HepG2 (cell line): ENCODE measurements at regions not wholly inside any gene's neighbourhood (a gene's known extent, or its start where the extent isn't known, plus 50 kb on each side); places are given as distances from the start of the nearest gene placed in this dataset.

Experiments used
- ATAC-seq: fragments of 200-7000 bp; cut with Tn5 transposase; 3 replicates; pipeline ENCODE4 v1.9.1; 2020; ENCODE audit warnings: mild to moderate bottlenecking, moderate library complexity
- BruUV-seq: library from RNA; stranded (reverse); fragments of 400-500 nt; replicated peaks from 2 replicates; lab custom pipeline; 2021; lab: Mats Ljungman, UMichigan
- CTCF ChIA-PET: fragments of 300-600 bp; formaldehyde crosslinking; extraction: SDS; loops from one replicate; lab custom pipeline; 2021; ENCODE audit warnings: low total read pairs, inconsistent platforms, low intra/inter-chr PET ratio; lab: Yijun Ruan, JAX
- POLR2A ChIA-PET: fragments of 350-600 bp; sonication (Branson Sonifier 250); formaldehyde crosslinking; loops from one replicate; lab custom pipeline; 2020; ENCODE audit warnings: antibody characterized with exemption, inconsistent platforms; lab: Yijun Ruan, JAX
- DNase-seq: peaks from one replicate; pipeline ENCODE4 v3.0.0-alpha.2; 2015; ENCODE audit warnings: low spot score
- FAIRE-seq: peaks from 3 replicates; lab custom pipeline; 2011; peaks lifted over from hg19 to GRCh38; lab: Jason Lieb, UNC
- H2AFZ ChIP-seq: one replicate; pipeline ENCODE4 v1.6.1; 2011; ENCODE audit warnings: low read length, inconsistent platforms
- H3K27ac ChIP-seq: fragments of 300-600 bp; 3 replicates; pipeline ENCODE4 v1.8.0; 2011; ENCODE audit warnings: mixed run types, mild to moderate bottlenecking, mixed read lengths, low read length, inconsistent platforms; ENCODE audit not compliant: insufficient read depth; ENCODE audit errors: extremely low read length
- H3K27me3 ChIP-seq, 2 experiments: fragments of 200-600 bp in 1 of 2; 2 replicates in 1 of 2; 3 replicates in 1 of 2; pipeline versions ENCODE4 v1.6.0 to v1.8.0; 2011; ENCODE audit warnings: low read length in 2 of 2, mild to moderate bottlenecking in 2 of 2, moderate library complexity in 2 of 2, inconsistent platforms in 1 of 2; ENCODE audit not compliant: insufficient read depth in 2 of 2, control insufficient read depth in 1 of 2
- H3K36me3 ChIP-seq, 2 experiments: fragments of 200-600 bp in 1 of 2; replicated peaks in 1 of 2; 2 replicates in 1 of 2; 3 replicates in 1 of 2; pipeline versions ENCODE4 v1.5.1 to v1.8.0; 2011; ENCODE audit warnings: low read length in 2 of 2, inconsistent platforms in 1 of 2; ENCODE audit not compliant: insufficient read depth in 2 of 2, control insufficient read depth in 1 of 2
- H3K4me1 ChIP-seq: 2 replicates; pipeline ENCODE4 v1.5.1; 2012; ENCODE audit warnings: low read length, inconsistent platforms; ENCODE audit not compliant: insufficient read depth
- H3K4me2 ChIP-seq: 2 replicates; pipeline ENCODE4 v1.6.0; 2011; ENCODE audit warnings: low read depth, low read length, inconsistent platforms
- H3K4me3 ChIP-seq, 3 experiments: fragments of 200-600 bp in 1 of 3; sonication (generic), shearing (Covaris generic) in 1 of 3; replicated peaks in 1 of 3; 2 replicates each; pipeline ENCODE4 v1.5.1; 2011 to 2016; ENCODE audit warnings: low read length in 3 of 3, inconsistent platforms in 2 of 3, low read depth in 2 of 3, mild to moderate bottlenecking in 2 of 3, control low read depth in 1 of 3, mixed read lengths in 1 of 3; ENCODE audit not compliant: insufficient read depth in 1 of 3
- H3K79me2 ChIP-seq: one replicate; pipeline ENCODE4 v1.6.1; 2011; ENCODE audit warnings: low read length, inconsistent platforms; ENCODE audit not compliant: insufficient read depth
- H3K9ac ChIP-seq: 2 replicates; pipeline ENCODE4 v1.6.0; 2011; ENCODE audit warnings: mild to moderate bottlenecking, low read depth, low read length, inconsistent platforms; ENCODE audit not compliant: insufficient read depth
- H3K9me3 ChIP-seq: 2 replicates; pipeline ENCODE4 v1.5.1; 2012; ENCODE audit warnings: mild to moderate bottlenecking, low read length
- H4K20me1 ChIP-seq: 2 replicates; pipeline ENCODE4 v1.6.0; 2011; ENCODE audit warnings: inconsistent platforms, mild to moderate bottlenecking, low read length, moderate library complexity; ENCODE audit not compliant: insufficient read depth
- GTF2F1 ChIP-seq: fragments of 150-350 bp; IDR thresholded peaks from 2 replicates; pipeline ENCODE4 v1.6.1; 2014; ENCODE audit warnings: low read length
- MED1 ChIP-seq: sonication (generic); formaldehyde crosslinking; IDR thresholded peaks from 2 replicates; pipeline ENCODE4 v1.4.0; 2020; ENCODE audit warnings: missing genetic modification reagents
- NR2F2 ChIP-seq: IDR thresholded peaks from 2 replicates; pipeline ENCODE4 v1.6.1; 2012; ENCODE audit warnings: low read depth, inconsistent platforms, borderline replicate concordance
- RARA ChIP-seq: IDR thresholded peaks from 2 replicates; pipeline ENCODE4 v1.6.1; 2016; ENCODE audit warnings: missing genetic modification reagents, missing compliant biosample characterization
- RFXAP ChIP-seq: sonication (generic); formaldehyde crosslinking; IDR thresholded peaks from 2 replicates; pipeline ENCODE4 v1.4.0; 2020; ENCODE audit warnings: missing genetic modification reagents, borderline replicate concordance
- SALL1 ChIP-seq: sonication (generic); formaldehyde crosslinking; IDR thresholded peaks from 2 replicates; pipeline ENCODE4 v1.8.0; 2022; ENCODE audit warnings: mild to moderate bottlenecking, missing genetic modification reagents
- SAP130 ChIP-seq: IDR thresholded peaks from 2 replicates; pipeline ENCODE4 v1.6.1; 2016; ENCODE audit warnings: low read depth
- SCMH1 ChIP-seq: sonication (generic); formaldehyde crosslinking; IDR thresholded peaks from 2 replicates; pipeline ENCODE4 v1.9.0; 2021; ENCODE audit warnings: missing genetic modification reagents, mild to moderate bottlenecking, borderline replicate concordance
- SIX4 ChIP-seq: sonication (generic); formaldehyde crosslinking; IDR thresholded peaks from 2 replicates; pipeline ENCODE4 v1.4.0; 2020; ENCODE audit warnings: missing genetic modification reagents
- SMARCE1 ChIP-seq: fragments of 450-650 bp; IDR thresholded peaks from 2 replicates; pipeline ENCODE4 v1.6.1; 2017; ENCODE audit warnings: borderline replicate concordance
- ZNF160 ChIP-seq: sonication (generic); formaldehyde crosslinking; IDR thresholded peaks from 2 replicates; pipeline ENCODE4 v1.8.0; 2022; ENCODE audit warnings: mild to moderate bottlenecking, inconsistent platforms, missing genetic modification reagents
- ZNF232 ChIP-seq: sonication (generic); formaldehyde crosslinking; IDR thresholded peaks from 2 replicates; pipeline ENCODE4 v1.4.0; 2020; ENCODE audit warnings: missing genetic modification reagents, borderline replicate concordance
- ZNF274 ChIP-seq: sonication (generic); formaldehyde crosslinking; IDR thresholded peaks from 2 replicates; pipeline ENCODE4 v1.5.1; 2020; ENCODE audit warnings: mild to moderate bottlenecking, missing genetic modification reagents
- ZNF296 ChIP-seq: sonication (generic); formaldehyde crosslinking; conservative IDR thresholded peaks from 2 replicates; pipeline ENCODE4 v1.5.0; 2020; ENCODE audit warnings: mild to moderate bottlenecking, missing genetic modification reagents
- WGBS: methylation state at CpG from one replicate; pipeline ENCODE4 v1.1.6; 2017; ENCODE audit warnings: low lambda C conversion rate; 5-methylcytosine and 5-hydroxymethylcytosine counted together
- in situ Hi-C: cut with HindIII; loops from 2 replicates; pipeline ENCODE4 v1.10.0; 2017; ENCODE audit warnings: low pct_unique_long_range_greater_than_20kb; ENCODE audit not compliant: extremely low pct_ligation_motif_present
- intact Hi-C: fragments of 100-400 bp; cut with micrococcal nuclease; formaldehyde crosslinking; loops from one replicate; pipeline ENCODE4 v1.10.0; 2022; ENCODE audit not compliant: unreplicated experiment
- TF ChIP-seq, protein P1 (sequence below): sonication (generic); formaldehyde crosslinking; conservative IDR thresholded peaks from 2 replicates; pipeline ENCODE4 v1.4.0; 2020; ENCODE audit warnings: mild to moderate bottlenecking, missing genetic modification reagents, moderate library complexity
- TF ChIP-seq, protein P2 (sequence below): sonication (generic); formaldehyde crosslinking; IDR thresholded peaks from 2 replicates; pipeline ENCODE4 v1.5.0; 2020; ENCODE audit warnings: mild to moderate bottlenecking, missing genetic modification reagents
- TF ChIP-seq, protein P3 (sequence below): sonication (generic); formaldehyde crosslinking; IDR thresholded peaks from 2 replicates; pipeline ENCODE4 v1.4.0; 2020; ENCODE audit warnings: missing genetic modification reagents

DNA sequence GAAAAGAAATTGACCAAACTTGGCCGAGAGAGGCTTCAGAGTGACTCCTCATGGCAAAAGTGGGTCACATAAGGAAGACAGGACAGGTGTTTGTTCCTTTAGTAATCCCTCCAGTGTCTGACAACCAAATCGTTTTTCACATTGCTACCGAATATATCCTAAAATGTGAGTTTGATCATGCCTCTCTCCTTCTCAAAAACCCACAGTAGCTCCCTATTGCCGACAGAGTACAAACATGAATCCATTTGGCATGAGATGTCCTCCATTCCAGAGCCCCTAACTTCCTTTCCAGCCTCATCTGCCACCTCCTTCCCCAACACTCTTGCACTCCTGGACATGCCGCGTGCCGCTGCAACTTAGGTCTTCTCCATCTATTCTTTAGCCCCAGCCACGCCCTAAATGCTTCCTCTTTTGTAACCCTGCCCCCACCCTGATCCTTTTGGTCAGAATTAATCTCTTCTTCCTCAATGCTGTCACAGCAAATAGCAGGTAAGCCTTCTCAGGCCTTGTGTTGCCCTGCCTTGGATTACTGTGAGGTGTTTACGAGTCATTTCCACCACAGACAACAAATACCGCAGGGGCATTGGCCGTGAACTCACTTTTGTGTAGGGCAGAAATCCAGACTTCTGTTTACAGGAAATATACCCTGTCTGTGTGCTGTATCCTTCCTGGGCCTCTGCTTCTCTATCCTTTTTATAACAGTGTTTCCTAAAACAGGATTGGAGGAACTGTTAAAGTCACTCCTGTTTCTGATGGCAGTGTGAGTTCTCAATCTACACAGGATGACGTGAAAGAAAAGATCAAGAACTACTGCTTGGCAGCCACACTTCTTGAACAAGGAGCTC lies 66.0 kb upstream of the FTH1 start:
- BruUV-seq = no TSS peak
- 33% methylated on average over 12 of the region's 12 CpGs for WGBS
- no peaks in the 10 kb centered on the region for H3K9me3 ChIP-seq
- ChIA-PET POLR2A (interaction anchor here (0.8 to 1.0 kb wide), 2 partner anchors 58 to 62 kb away, joined by 3 to 4 read pairs; no protein-coding TSS in a partner anchor), CTCF (no interaction called here)
- peaks cover 0 to 9% of the 10 kb centered on the region in 2 experiments; a peak in 3 of 5 replicates for H3K27me3 ChIP-seq
- H4K20me1 ChIP-seq = no peaks in the 10 kb centered on the region
- H3K4me1 ChIP-seq = peaks cover 24% of the 10 kb centered on the region
- DNase-seq (peak; percentile 15), ATAC-seq (no peak; the same call in 2 of the 3 replicates), FAIRE-seq (no peak)
- no peak overlapping the region for H3K4me3 ChIP-seq
- no peak overlapping the region for H3K27ac ChIP-seq
- intact Hi-C loops = no loop called here
- H3K79me2 ChIP-seq = no peaks in the 10 kb centered on the region
- H3K4me2 ChIP-seq = peak overlapping the region; percentile 4; the same call in 1 of the 2 replicates
- no peak overlapping the region for H2AFZ ChIP-seq
- no peak overlapping the region for H3K9ac ChIP-seq
- in situ Hi-C loops = no loop called here
- no peaks in the 10 kb centered on the region for H3K36me3 ChIP-seq
- TF ChIP-seq ZNF296 (CRISPR knock-in tag) (no peak), GTF2F1 (no peak), SCMH1 (CRISPR knock-in tag) (no peak), ZNF274 (CRISPR knock-in tag) (no peak), ZNF160 (CRISPR knock-in tag) (no peak), SALL1 (CRISPR knock-in tag) (no peak), SIX4 (CRISPR knock-in tag) (no peak), RFXAP (CRISPR knock-in tag) (no peak), NR2F2 (no peak), MED1 (CRISPR knock-in tag) (peak; percentile 30; the same call in 1 of the 2 replicates), SMARCE1 (no peak), SAP130 (CRISPR knock-in tag) (peak; percentile 24; the same call in 1 of the 2 replicates), RARA (CRISPR knock-in tag) (peak; percentile 80), ZNF232 (CRISPR knock-in tag) (no peak)
- TF ChIP-seq, protein P1, sequence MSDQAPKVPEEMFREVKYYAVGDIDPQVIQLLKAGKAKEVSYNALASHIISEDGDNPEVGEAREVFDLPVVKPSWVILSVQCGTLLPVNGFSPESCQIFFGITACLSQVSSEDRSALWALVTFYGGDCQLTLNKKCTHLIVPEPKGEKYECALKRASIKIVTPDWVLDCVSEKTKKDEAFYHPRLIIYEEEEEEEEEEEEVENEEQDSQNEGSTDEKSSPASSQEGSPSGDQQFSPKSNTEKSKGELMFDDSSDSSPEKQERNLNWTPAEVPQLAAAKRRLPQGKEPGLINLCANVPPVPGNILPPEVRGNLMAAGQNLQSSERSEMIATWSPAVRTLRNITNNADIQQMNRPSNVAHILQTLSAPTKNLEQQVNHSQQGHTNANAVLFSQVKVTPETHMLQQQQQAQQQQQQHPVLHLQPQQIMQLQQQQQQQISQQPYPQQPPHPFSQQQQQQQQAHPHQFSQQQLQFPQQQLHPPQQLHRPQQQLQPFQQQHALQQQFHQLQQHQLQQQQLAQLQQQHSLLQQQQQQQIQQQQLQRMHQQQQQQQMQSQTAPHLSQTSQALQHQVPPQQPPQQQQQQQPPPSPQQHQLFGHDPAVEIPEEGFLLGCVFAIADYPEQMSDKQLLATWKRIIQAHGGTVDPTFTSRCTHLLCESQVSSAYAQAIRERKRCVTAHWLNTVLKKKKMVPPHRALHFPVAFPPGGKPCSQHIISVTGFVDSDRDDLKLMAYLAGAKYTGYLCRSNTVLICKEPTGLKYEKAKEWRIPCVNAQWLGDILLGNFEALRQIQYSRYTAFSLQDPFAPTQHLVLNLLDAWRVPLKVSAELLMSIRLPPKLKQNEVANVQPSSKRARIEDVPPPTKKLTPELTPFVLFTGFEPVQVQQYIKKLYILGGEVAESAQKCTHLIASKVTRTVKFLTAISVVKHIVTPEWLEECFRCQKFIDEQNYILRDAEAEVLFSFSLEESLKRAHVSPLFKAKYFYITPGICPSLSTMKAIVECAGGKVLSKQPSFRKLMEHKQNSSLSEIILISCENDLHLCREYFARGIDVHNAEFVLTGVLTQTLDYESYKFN = 0 out of 2 replicates have a peak, but pooled peaks have one; percentile 15
- TF ChIP-seq, protein P2, sequence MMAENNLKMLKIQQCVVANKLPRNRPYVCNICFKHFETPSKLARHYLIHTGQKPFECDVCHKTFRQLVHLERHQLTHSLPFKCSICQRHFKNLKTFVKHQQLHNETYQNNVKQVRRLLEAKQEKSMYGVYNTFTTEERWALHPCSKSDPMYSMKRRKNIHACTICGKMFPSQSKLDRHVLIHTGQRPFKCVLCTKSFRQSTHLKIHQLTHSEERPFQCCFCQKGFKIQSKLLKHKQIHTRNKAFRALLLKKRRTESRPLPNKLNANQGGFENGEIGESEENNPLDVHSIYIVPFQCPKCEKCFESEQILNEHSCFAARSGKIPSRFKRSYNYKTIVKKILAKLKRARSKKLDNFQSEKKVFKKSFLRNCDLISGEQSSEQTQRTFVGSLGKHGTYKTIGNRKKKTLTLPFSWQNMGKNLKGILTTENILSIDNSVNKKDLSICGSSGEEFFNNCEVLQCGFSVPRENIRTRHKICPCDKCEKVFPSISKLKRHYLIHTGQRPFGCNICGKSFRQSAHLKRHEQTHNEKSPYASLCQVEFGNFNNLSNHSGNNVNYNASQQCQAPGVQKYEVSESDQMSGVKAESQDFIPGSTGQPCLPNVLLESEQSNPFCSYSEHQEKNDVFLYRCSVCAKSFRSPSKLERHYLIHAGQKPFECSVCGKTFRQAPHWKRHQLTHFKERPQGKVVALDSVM (CRISPR knock-in tag) = no peak
- TF ChIP-seq, protein P3, sequence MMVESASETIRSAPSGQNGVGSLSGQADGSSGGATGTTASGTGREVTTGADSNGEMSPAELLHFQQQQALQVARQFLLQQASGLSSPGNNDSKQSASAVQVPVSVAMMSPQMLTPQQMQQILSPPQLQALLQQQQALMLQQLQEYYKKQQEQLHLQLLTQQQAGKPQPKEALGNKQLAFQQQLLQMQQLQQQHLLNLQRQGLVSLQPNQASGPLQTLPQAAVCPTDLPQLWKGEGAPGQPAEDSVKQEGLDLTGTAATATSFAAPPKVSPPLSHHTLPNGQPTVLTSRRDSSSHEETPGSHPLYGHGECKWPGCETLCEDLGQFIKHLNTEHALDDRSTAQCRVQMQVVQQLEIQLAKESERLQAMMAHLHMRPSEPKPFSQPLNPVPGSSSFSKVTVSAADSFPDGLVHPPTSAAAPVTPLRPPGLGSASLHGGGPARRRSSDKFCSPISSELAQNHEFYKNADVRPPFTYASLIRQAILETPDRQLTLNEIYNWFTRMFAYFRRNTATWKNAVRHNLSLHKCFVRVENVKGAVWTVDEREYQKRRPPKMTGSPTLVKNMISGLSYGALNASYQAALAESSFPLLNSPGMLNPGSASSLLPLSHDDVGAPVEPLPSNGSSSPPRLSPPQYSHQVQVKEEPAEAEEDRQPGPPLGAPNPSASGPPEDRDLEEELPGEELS (CRISPR knock-in tag) = 0 out of 2 replicates have a peak, but pooled peaks have one; percentile 21
